Psoas muscle (tissue), 7 donors: ENCODE measurements at regions not wholly inside any gene's neighbourhood (a gene's known extent, or its start where the extent isn't known, plus 50 kb on each side); places are given as distances from the start of the nearest gene placed in this dataset.
A peak's percentile ranks its signal among the peaks of the same experiment; 100 is the strongest.

Source experiments
- ATAC-seq, 4 donors: fragments of 200-7000 bp; cut with Tn5 transposase; one replicate each; pipeline ENCODE4 v1.9.1; 2020; ENCODE audit warnings: moderate library complexity in 3 of 4, mild to moderate bottlenecking in 2 of 4
- DNase-seq, 2 donors: peaks; one replicate each; pipeline ENCODE4 v3.0.0-alpha.2; 2020
- H3K27ac ChIP-seq: fragments of 200-600 bp; one replicate; pipeline ENCODE4 v1.8.0; 2022
- H3K27me3 ChIP-seq, 3 donors: fragments of 200-600 bp in 1 of 3; one replicate each; pipeline versions ENCODE4 v1.6.1 to v1.8.0; 2013 to 2022; ENCODE audit warnings: low read length in 2 of 3, mild to moderate bottlenecking in 2 of 3, moderate library complexity in 1 of 3; ENCODE audit not compliant: insufficient read depth in 3 of 3
- H3K36me3 ChIP-seq, 2 donors: fragments of 200-600 bp in 1 of 2; one replicate each; pipeline versions ENCODE4 v1.6.1 to v1.8.0; 2013 to 2022; ENCODE audit warnings: low read depth in 1 of 2, mild to moderate bottlenecking in 1 of 2, moderate library complexity in 1 of 2; ENCODE audit not compliant: insufficient read depth in 1 of 2
- H3K4me1 ChIP-seq: fragments of 200-600 bp; one replicate; pipeline ENCODE4 v1.8.0; 2022
- H3K4me3 ChIP-seq: fragments of 200-600 bp; one replicate; pipeline ENCODE4 v1.8.0; 2022; ENCODE audit warnings: mild to moderate bottlenecking
- H3K9me3 ChIP-seq: fragments of 200-600 bp; one replicate; pipeline ENCODE4 v1.8.0; 2022
- CTCF ChIP-seq: fragments of 200-600 bp; IDR thresholded peaks from one replicate; pipeline ENCODE4 v1.8.0; 2022; ENCODE audit warnings: antibody characterized with exemption
- WGBS, 3 donors: extraction: QIAGEN DNeasy Blood & Tissue Kit; methylation state at CpG; one replicate each; pipeline versions ENCODE4 v1.1.6 to v1.1.7; 2013; 5-methylcytosine and 5-hydroxymethylcytosine counted together
- intact Hi-C, 2 donors: fragments of 100-400 bp; cut with DNase I; formaldehyde crosslinking; loops; one replicate each; pipeline versions ENCODE4 v1.11.0 to v1.14.2; 2022
- donor health status: healthy with polysubstance abuse.
- donor health status: DM: no; HTN: no; CAD: no; lungs with moderate emphysema.
- donor health status: Bipolar disorder and iron deficiency.
- donor health status: healthy.
- donor health status: DM: yes; HTN: yes; CAD: no.
- donor health status: DM: no; HTN: no; CAD: no.
- donor health status: DM: yes; HTN: yes; CAD: no.

- no peak for ATAC-seq
- Histone ChIP-seq H3K9me3 (no peaks in the 10 kb centered on the region), H3K4me1 (no peaks in the 10 kb centered on the region), H3K36me3 (no peaks in the 10 kb centered on the region), H3K27ac (no peak overlapping the region), H3K4me3 (peak overlapping the region; percentile 0), H3K27me3 (peaks cover 0 to 26% (median 0%) of the 10 kb centered on the region in 3 donors)
- 73 to 80% (median 73%) methylated on average over 7 of the region's 7 CpGs for WGBS, 3 donors
- no peak for DNase-seq
- intact Hi-C loops = loop anchor here in 1 of 2 donors (2.0 kb wide), 1 partner anchor 31 kb away; no protein-coding TSS in a partner anchor
- TF ChIP-seq CTCF = no peak
Observed at GRCh38 chr15:95323796-95324195, 1006.7 kb upstream of the NR2F2 start.

- no peaks in the 10 kb centered on the region for H3K4me1 ChIP-seq
- H3K27ac ChIP-seq = peak overlapping the region; percentile 72
- 83 to 84% (median 83%) methylated on average over 7 of the region's 7 CpGs for WGBS, 3 donors
- H3K9me3 ChIP-seq = no peaks in the 10 kb centered on the region
- intact Hi-C loops = no loop called here
- ATAC-seq (no peak), DNase-seq (no peak)
- peaks cover 0 to 26% (median 0%) of the 10 kb centered on the region in 3 donors for H3K27me3 ChIP-seq
- TF ChIP-seq CTCF = no peak
- H3K36me3 ChIP-seq = no peaks in the 10 kb centered on the region
- peak overlapping the region; percentile 0 for H3K4me3 ChIP-seq
Observed at GRCh38 chr15:95324656-95325055, 1005.8 kb upstream of the NR2F2 start.

- WGBS, 3 donors = 57 to 63% (median 61%) methylated on average over 7 of the region's 7 CpGs
- intact Hi-C loops = no loop called here
- Histone ChIP-seq H3K27ac (peak overlapping the region; percentile 72), H3K36me3 (no peaks in the 10 kb centered on the region), H3K9me3 (no peaks in the 10 kb centered on the region), H3K27me3 (peaks cover 0 to 26% (median 0%) of the 10 kb centered on the region in 3 donors), H3K4me3 (peak overlapping the region; percentile 60), H3K4me1 (no peaks in the 10 kb centered on the region)
- ATAC-seq (no peak), DNase-seq (no peak)
- no peak for TF ChIP-seq CTCF
Observed at GRCh38 chr15:95325763-95326404, 1004.6 kb upstream of the NR2F2 start.

- ATAC-seq = no peak
- intact Hi-C loops = no loop called here
- no peaks in the 10 kb centered on the region for H3K4me1 ChIP-seq
- H3K9me3 ChIP-seq = no peaks in the 10 kb centered on the region
- peaks cover 0 to 26% (median 0%) of the 10 kb centered on the region in 3 donors for H3K27me3 ChIP-seq
- no peak for TF ChIP-seq CTCF
- peak; percentile 18 to 55 for DNase-seq
- 3 to 4% (median 3%) methylated on average over 54 to 59 of the region's 59 CpGs for WGBS, 3 donors
- peak overlapping the region; percentile 60 for H3K4me3 ChIP-seq
- peak overlapping the region; percentile 72 for H3K27ac ChIP-seq
- no peaks in the 10 kb centered on the region for H3K36me3 ChIP-seq
Observed at GRCh38 chr15:95326431-95327182, 1003.9 kb upstream of the NR2F2 start.
